Spleen (tissue), 11 donors: ENCODE measurements at regions not wholly inside any gene's neighbourhood (a gene's known extent, or its start where the extent isn't known, plus 50 kb on each side); places are given as distances from the start of the nearest gene placed in this dataset.

ENCODE experiments used
- DNase-seq: peaks from one replicate; pipeline ENCODE4 v3.0.0-alpha.2; 2020
- H3K27ac ChIP-seq, 8 donors: fragments of 200-600 bp; sonication (generic) in 7 of 8; 1 replicate in 4 of 8; 2 replicates in 4 of 8; pipeline versions ENCODE4 v1.5.0 to v1.8.0; 2016 to 2021; ENCODE audit warnings: inconsistent platforms in 4 of 8, mild to moderate bottlenecking in 4 of 8, moderate library complexity in 1 of 8
- H3K27me3 ChIP-seq, 7 donors: fragments of 200-600 bp; sonication (generic) in 6 of 7; replicated peaks in 1 of 7; 1 replicate in 4 of 7; 2 replicates in 3 of 7; pipeline versions ENCODE4 v1.5.0 to v1.8.0; 2016 to 2021; ENCODE audit warnings: inconsistent platforms in 3 of 7, mild to moderate bottlenecking in 1 of 7
- H3K36me3 ChIP-seq, 6 donors: fragments of 200-600 bp; sonication (generic) in 5 of 6; 1 replicate in 4 of 6; 2 replicates in 2 of 6; pipeline versions ENCODE4 v1.5.0 to v1.8.0; 2016 to 2021; ENCODE audit warnings: inconsistent platforms in 2 of 6
- H3K4me1 ChIP-seq, 6 donors: fragments of 200-600 bp; sonication (generic) in 5 of 6; 1 replicate in 3 of 6; 2 replicates in 3 of 6; pipeline versions ENCODE4 v1.5.0 to v1.8.0; 2016 to 2021; ENCODE audit warnings: inconsistent platforms in 3 of 6
- H3K4me3 ChIP-seq, 8 donors: fragments of 200-600 bp; sonication (generic) in 7 of 8; 1 replicate in 4 of 8; 2 replicates in 4 of 8; pipeline versions ENCODE4 v1.5.0 to v1.8.0; 2016 to 2021; ENCODE audit warnings: inconsistent platforms in 4 of 8, mild to moderate bottlenecking in 4 of 8, moderate library complexity in 2 of 8
- H3K9me3 ChIP-seq, 8 donors: fragments of 200-600 bp; sonication (generic) in 7 of 8; 1 replicate in 4 of 8; 2 replicates in 4 of 8; pipeline versions ENCODE4 v1.5.0 to v1.8.0; 2016 to 2021; ENCODE audit warnings: inconsistent platforms in 4 of 8
- CTCF ChIP-seq, 11 experiments: fragments of 200-600 bp in 7 of 11; fragments of 450-650 bp in 4 of 11; sonication (generic) in 4 of 11; IDR thresholded peaks in 8 of 11; conservative IDR thresholded peaks in 3 of 11; 1 replicate in 7 of 11; 2 replicates in 4 of 11; pipeline versions ENCODE4 v1.4.0 to v1.8.0; 2016 to 2021; ENCODE audit warnings: antibody characterized with exemption in 11 of 11, inconsistent platforms in 4 of 11, mild to moderate bottlenecking in 1 of 11
- POLR2A ChIP-seq, 3 donors: fragments of 450-650 bp; IDR thresholded peaks; one replicate each; pipeline ENCODE4 v1.5.1; 2017; ENCODE audit warnings: antibody characterized with exemption in 3 of 3, mild to moderate bottlenecking in 1 of 3
- POLR2AphosphoS5 ChIP-seq, 3 donors: sonication (generic); formaldehyde crosslinking; IDR thresholded peaks; one replicate each; pipeline ENCODE4 v1.5.1; 2017; ENCODE audit warnings: antibody characterized with exemption in 3 of 3
- WGBS, 5 donors: extraction: QIAGEN DNeasy Blood & Tissue Kit in 3 of 5; methylation state at CpG; one replicate each; pipeline versions ENCODE4 v1.1.5 to v1.1.7; 2013 to 2018; 5-methylcytosine and 5-hydroxymethylcytosine counted together
- intact Hi-C: fragments of 100-400 bp; cut with DNase I; formaldehyde crosslinking; loops from one replicate; pipeline ENCODE4 v1.15.0; 2023; ENCODE audit warnings: low total_unique reads
- donor health status: healthy with polysubstance abuse.
- donor health status: DM: no; HTN: no; CAD: no; lungs with moderate emphysema.
- donor health status: DM: no; HTN: no; CAD: no.
- donor health status: Bipolar disorder and iron deficiency.
- donor health status: healthy.
- donor health status: DM: no; HTN: no; CAD: no.
- donor health status: DM: yes; HTN: yes; CAD: no.

GRCh38 chr9:99743006-99743405 lies 78.7 kb upstream of the NR4A3 start:
- WGBS, 5 donors = 83 to 92% (median 88%) methylated on average over 2 of the region's 2 CpGs
- no peak overlapping the region for H3K27ac ChIP-seq

GRCh38 chr9:99743455-99743854 lies 78.2 kb upstream of the NR4A3 start:
- Histone ChIP-seq H3K9me3 (no peaks in the 10 kb centered on the region), H3K27ac (no peak overlapping the region), H3K27me3 (no peaks in the 10 kb centered on the region), H3K4me3 (no peak overlapping the region), H3K4me1 (peaks cover 0 to 11% (median 0%) of the 10 kb centered on the region in 6 donors), H3K36me3 (no peaks in the 10 kb centered on the region)
- no peak for TF ChIP-seq POLR2AphosphoS5 (IDR thresholded peaks at IDR 0.05)
- no peak for TF ChIP-seq CTCF (IDR thresholded peaks at IDR 0.05 in 8 of 11, conservative IDR thresholded peaks at IDR 0.05 in 3 of 11)
- no peak for TF ChIP-seq POLR2A (IDR thresholded peaks at IDR 0.05)
- no peak for DNase-seq
- intact Hi-C loops = no loop called here
- 80 to 96% (median 89%) methylated on average over 3 of the region's 3 CpGs for WGBS, 5 donors

More at GRCh38 chr9:99743006-99743405, 78.7 kb upstream of the NR4A3 start:
- TF ChIP-seq POLR2AphosphoS5 (IDR thresholded peaks at IDR 0.05) (no peak), CTCF (IDR thresholded peaks at IDR 0.05 in 8 of 11, conservative IDR thresholded peaks at IDR 0.05 in 3 of 11) (no peak), POLR2A (IDR thresholded peaks at IDR 0.05) (no peak)
- no peaks in the 10 kb centered on the region for H3K9me3 ChIP-seq
- intact Hi-C loops = no loop called here
- H3K4me3 ChIP-seq = no peak overlapping the region
- H3K36me3 ChIP-seq = no peaks in the 10 kb centered on the region
- peaks cover 0 to 7% (median 0%) of the 10 kb centered on the region in 6 donors for H3K4me1 ChIP-seq
- H3K27me3 ChIP-seq = no peaks in the 10 kb centered on the region
- DNase-seq = no peak

- Histone ChIP-seq H3K4me3 (no peak overlapping the region), H3K27me3 (no peaks in the 10 kb centered on the region), H3K27ac (no peak overlapping the region), H3K9me3 (no peaks in the 10 kb centered on the region), H3K36me3 (no peaks in the 10 kb centered on the region), H3K4me1 (peaks cover 0 to 15% (median 0%) of the 10 kb centered on the region in 6 donors)
- TF ChIP-seq CTCF (IDR thresholded peaks at IDR 0.05 in 8 of 11, conservative IDR thresholded peaks at IDR 0.05 in 3 of 11) (no peak), POLR2AphosphoS5 (IDR thresholded peaks at IDR 0.05) (no peak), POLR2A (IDR thresholded peaks at IDR 0.05) (no peak)
- 70 to 82% (median 80%) methylated on average over 1 of the region's 1 CpG for WGBS, 5 donors
- intact Hi-C loops = no loop called here
- no peak for DNase-seq
These were observed 77.6 kb upstream of the NR4A3 start for GRCh38 chr9:99744132-99744531.

GRCh38 chr9:99745085-99745484 lies 76.6 kb upstream of the NR4A3 start:
- TF ChIP-seq POLR2A (IDR thresholded peaks at IDR 0.05) = no peak
- TF ChIP-seq POLR2AphosphoS5 (IDR thresholded peaks at IDR 0.05) = no peak
- no peak for TF ChIP-seq CTCF (IDR thresholded peaks at IDR 0.05 in 8 of 11, conservative IDR thresholded peaks at IDR 0.05 in 3 of 11)
- Histone ChIP-seq H3K4me3 (no peak overlapping the region), H3K27ac (no peak overlapping the region), H3K27me3 (no peaks in the 10 kb centered on the region), H3K36me3 (no peaks in the 10 kb centered on the region), H3K4me1 (peaks cover 0 to 15% (median 0%) of the 10 kb centered on the region in 6 donors), H3K9me3 (no peaks in the 10 kb centered on the region)
- DNase-seq = no peak
- intact Hi-C loops = no loop called here
- 90 to 96% (median 95%) methylated on average over 4 of the region's 4 CpGs for WGBS, 5 donors
